Esophagus (tissue), 2 donors: ENCODE measurements at regions not wholly inside any gene's neighbourhood (a gene's known extent, or its start where the extent isn't known, plus 50 kb on each side); places are given as distances from the start of the nearest gene placed in this dataset.

Experiments
- H3K27ac ChIP-seq, 2 donors: one replicate each; pipeline ENCODE4 v1.5.1; 2013; ENCODE audit warnings: low read depth in 2 of 2, mild to moderate bottlenecking in 2 of 2, inconsistent platforms in 1 of 2, low read length in 1 of 2, moderate library complexity in 1 of 2
- H3K27me3 ChIP-seq, 2 donors: one replicate each; pipeline ENCODE4 v1.6.1; 2013; ENCODE audit warnings: low read length in 2 of 2, control low read depth in 1 of 2, mild to moderate bottlenecking in 1 of 2; ENCODE audit not compliant: insufficient read depth in 2 of 2, control insufficient read depth in 1 of 2
- H3K36me3 ChIP-seq, 2 donors: one replicate each; pipeline ENCODE4 v1.6.1; 2013; ENCODE audit warnings: low read length in 1 of 2; ENCODE audit not compliant: control insufficient read depth in 2 of 2, insufficient read depth in 2 of 2
- H3K4me1 ChIP-seq, 2 donors: one replicate each; pipeline ENCODE4 v1.6.1; 2013; ENCODE audit warnings: low read length in 1 of 2; ENCODE audit not compliant: control insufficient read depth in 2 of 2, insufficient read depth in 2 of 2
- H3K4me3 ChIP-seq, 2 donors: one replicate each; pipeline ENCODE4 v1.5.1; 2013; ENCODE audit warnings: low read length in 2 of 2, mild to moderate bottlenecking in 2 of 2, low read depth in 1 of 2, moderate library complexity in 1 of 2
- H3K9me3 ChIP-seq, 2 donors: one replicate each; pipeline ENCODE4 v1.6.1; 2013; ENCODE audit warnings: mild to moderate bottlenecking in 2 of 2, low read depth in 1 of 2, low read length in 1 of 2, moderate library complexity in 1 of 2; ENCODE audit not compliant: control insufficient read depth in 2 of 2, insufficient read depth in 1 of 2
- WGBS, 2 donors: extraction: QIAGEN DNeasy Blood & Tissue Kit; methylation state at CpG; one replicate each; pipeline ENCODE4 v1.1.7; 2013; 5-methylcytosine and 5-hydroxymethylcytosine counted together
- donor health status: healthy with polysubstance abuse.
- donor health status: Bipolar disorder and iron deficiency.

DNA sequence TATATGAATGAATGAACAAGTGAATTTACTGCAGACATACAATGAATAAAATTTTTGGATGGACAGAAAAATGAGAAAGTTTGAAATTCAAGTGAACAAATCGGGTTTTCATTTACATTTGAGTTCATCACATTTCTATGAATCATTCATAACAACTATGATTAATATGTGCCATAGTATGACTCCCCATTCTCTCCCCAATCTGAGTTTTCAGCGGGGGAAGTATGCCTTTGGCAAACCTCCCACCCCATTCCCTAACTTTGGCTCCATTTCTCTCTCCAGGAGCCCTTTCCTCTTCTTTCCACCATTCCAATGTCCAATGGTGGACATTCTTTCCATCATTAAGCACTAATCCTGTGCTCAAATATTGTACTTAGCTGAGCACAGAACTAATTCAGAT is 96.8 kb upstream of the LSM8 start:
- H3K4me3 ChIP-seq: no peak overlapping the region
- WGBS, 2 donors: 77 to 79% methylated on average over 2 of the region's 2 CpGs
- H3K36me3 ChIP-seq: no peaks in the 10 kb centered on the region

DNA sequence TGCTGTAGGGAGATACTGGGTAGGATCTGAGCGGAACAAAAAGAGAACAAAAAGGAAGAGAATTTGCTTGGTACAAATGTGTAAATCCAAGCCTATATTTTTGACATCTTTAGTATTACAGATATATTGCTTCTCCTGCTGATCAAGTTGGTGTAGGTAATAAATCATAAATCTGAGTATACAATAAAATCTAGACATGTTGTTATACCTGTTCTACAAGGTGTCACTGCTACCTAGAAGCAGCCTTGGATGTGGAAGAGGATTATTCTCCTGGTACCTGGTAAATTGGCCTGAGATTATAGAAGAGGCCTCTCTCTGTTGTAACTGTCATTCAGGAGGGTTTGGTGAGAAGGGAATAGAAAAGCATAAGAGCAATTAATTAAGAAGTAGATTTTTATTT is 89.9 kb upstream of the LSM8 start:
- H3K27me3 ChIP-seq: no peaks in the 10 kb centered on the region
- H3K4me1 ChIP-seq: no peaks in the 10 kb centered on the region
- no peak overlapping the region for H3K4me3 ChIP-seq
- no peak overlapping the region for H3K27ac ChIP-seq
- no peaks in the 10 kb centered on the region for H3K36me3 ChIP-seq
- WGBS, 2 donors: 58 to 69% methylated on average over 1 of the region's 1 CpG
- no peaks in the 10 kb centered on the region for H3K9me3 ChIP-seq

More for the DNA sequence above, 96.8 kb upstream of the LSM8 start:
- H3K27me3 ChIP-seq: no peaks in the 10 kb centered on the region
- H3K27ac ChIP-seq: no peak overlapping the region
- no peaks in the 10 kb centered on the region for H3K4me1 ChIP-seq
- H3K9me3 ChIP-seq: no peaks in the 10 kb centered on the region

- H3K27ac ChIP-seq: no peak overlapping the region
- H3K36me3 ChIP-seq: no peaks in the 10 kb centered on the region
- WGBS, 2 donors: 7 to 8% methylated on average over 2 of the region's 2 CpGs
- no peaks in the 10 kb centered on the region for H3K27me3 ChIP-seq
- no peaks in the 10 kb centered on the region for H3K4me1 ChIP-seq
- H3K9me3 ChIP-seq: no peaks in the 10 kb centered on the region
- no peak overlapping the region for H3K4me3 ChIP-seq
These were observed 79.0 kb upstream of the LSM8 start for GRCh38 chr7:118104812-118105441.

DNA sequence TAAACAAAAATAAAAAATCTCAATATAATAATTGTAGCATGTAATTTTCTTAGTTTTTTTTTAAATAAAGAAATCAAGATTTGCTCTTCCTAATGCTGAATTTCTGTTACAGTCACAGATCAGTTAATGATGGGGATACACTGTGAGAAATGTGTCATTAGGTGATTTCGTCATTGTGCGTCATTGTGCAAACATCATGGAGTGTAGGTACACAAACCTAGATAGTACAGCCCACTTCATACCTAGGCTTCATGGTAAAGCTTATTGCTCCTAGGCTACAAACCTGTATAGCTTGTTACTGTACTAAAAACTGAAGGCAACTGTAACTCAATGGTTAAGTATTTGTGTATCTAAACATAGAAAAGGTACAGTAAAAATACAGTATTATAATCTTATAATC is 74.4 kb upstream of the LSM8 start:
- WGBS, 2 donors: 59 to 62% methylated on average over 2 of the region's 2 CpGs
- H3K27me3 ChIP-seq: no peaks in the 10 kb centered on the region

GRCh38 chr7:118110178-118110925 is 73.6 kb upstream of the LSM8 start:
- peaks cover 0 to 2% of the 10 kb centered on the region in 2 donors for H3K9me3 ChIP-seq
- 89 to 92% methylated on average over 2 of the region's 2 CpGs for WGBS, 2 donors
- H3K27me3 ChIP-seq: no peaks in the 10 kb centered on the region
- H3K27ac ChIP-seq: no peak overlapping the region
- no peak overlapping the region for H3K4me3 ChIP-seq
- no peaks in the 10 kb centered on the region for H3K36me3 ChIP-seq
- H3K4me1 ChIP-seq: no peaks in the 10 kb centered on the region

More for the DNA sequence above, 74.4 kb upstream of the LSM8 start:
- no peaks in the 10 kb centered on the region for H3K4me1 ChIP-seq
- no peaks in the 10 kb centered on the region for H3K9me3 ChIP-seq
- H3K36me3 ChIP-seq: no peaks in the 10 kb centered on the region
- H3K27ac ChIP-seq: no peak overlapping the region
- H3K4me3 ChIP-seq: no peak overlapping the region

DNA sequence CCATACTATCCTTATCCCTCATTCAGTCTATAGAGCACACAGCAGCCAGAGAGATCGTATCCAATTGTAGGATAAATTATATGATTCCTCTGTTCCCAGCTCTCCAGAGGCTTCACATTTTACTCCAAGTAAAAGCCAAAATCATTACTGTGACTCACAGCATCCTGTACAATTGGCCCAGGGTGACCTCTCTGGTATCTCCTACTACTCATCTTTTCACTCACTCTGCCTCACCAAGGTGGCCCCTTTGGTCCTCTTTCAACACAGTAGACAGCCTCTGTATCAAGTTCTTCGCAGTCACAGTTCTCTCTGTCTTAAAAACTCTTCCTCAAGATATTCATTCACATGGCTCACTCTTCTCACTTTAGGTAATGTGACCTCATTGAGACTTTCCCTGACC is 72.6 kb upstream of the LSM8 start:
- H3K4me3 ChIP-seq: no peak overlapping the region
- 76 to 80% methylated on average over 2 of the region's 2 CpGs for WGBS, 2 donors
- H3K27ac ChIP-seq: no peak overlapping the region
- no peaks in the 10 kb centered on the region for H3K27me3 ChIP-seq
- H3K9me3 ChIP-seq: peaks cover 0 to 2% of the 10 kb centered on the region in 2 donors
- H3K36me3 ChIP-seq: no peaks in the 10 kb centered on the region
- H3K4me1 ChIP-seq: no peaks in the 10 kb centered on the region

DNA sequence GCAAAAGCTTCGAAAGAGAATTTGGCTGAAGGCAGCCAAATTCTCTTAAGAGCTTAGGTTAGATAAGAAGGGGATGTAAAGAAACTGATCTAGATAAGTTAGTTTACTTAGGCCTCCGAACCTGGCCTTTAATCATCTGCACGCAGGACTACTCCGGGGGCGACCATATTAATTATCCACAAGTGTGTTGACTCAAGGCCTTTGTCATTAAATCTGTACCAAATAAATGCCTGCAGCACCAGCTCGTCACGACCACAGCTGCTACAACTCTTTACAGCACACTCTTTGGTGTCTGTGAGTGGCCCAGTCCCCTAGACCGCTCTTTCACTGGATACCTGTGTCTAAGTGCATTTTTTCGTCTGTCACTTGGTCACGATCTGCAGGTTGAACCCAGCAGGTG is 69.8 kb upstream of the LSM8 start:
- no peaks in the 10 kb centered on the region for H3K4me1 ChIP-seq
- H3K27me3 ChIP-seq: no peaks in the 10 kb centered on the region
- 88 to 91% methylated on average over 10 of the region's 10 CpGs for WGBS, 2 donors
- H3K27ac ChIP-seq: no peak overlapping the region
- peaks cover 0 to 2% of the 10 kb centered on the region in 2 donors for H3K9me3 ChIP-seq
- no peaks in the 10 kb centered on the region for H3K36me3 ChIP-seq
- no peak overlapping the region for H3K4me3 ChIP-seq

GRCh38 chr7:118129041-118129795 is 54.7 kb upstream of the LSM8 start:
- Histone ChIP-seq H3K4me3 (no peak overlapping the region), H3K9me3 (no peaks in the 10 kb centered on the region), H3K36me3 (no peaks in the 10 kb centered on the region), H3K4me1 (no peaks in the 10 kb centered on the region), H3K27ac (no peak overlapping the region), H3K27me3 (no peaks in the 10 kb centered on the region)
- WGBS, 2 donors: 56 to 61% methylated on average over 3 of the region's 3 CpGs

- Histone ChIP-seq H3K36me3 (no peaks in the 10 kb centered on the region), H3K27me3 (no peaks in the 10 kb centered on the region)
- WGBS, 2 donors: 59 to 74% methylated on average over 2 of the region's 2 CpGs
These were observed 51.2 kb upstream of the LSM8 start for GRCh38 chr7:118132764-118133163.

More at GRCh38 chr7:118132764-118133163, 51.2 kb upstream of the LSM8 start:
- Histone ChIP-seq H3K4me3 (no peak overlapping the region), H3K27ac (no peak overlapping the region), H3K9me3 (no peaks in the 10 kb centered on the region), H3K4me1 (no peaks in the 10 kb centered on the region)
